Hematopoietic multipotent progenitor cell (in vitro differentiated cells): ENCODE measurements at regions not wholly inside any gene's neighbourhood (a gene's known extent, or its start where the extent isn't known, plus 50 kb on each side); places are given as distances from the start of the nearest gene placed in this dataset.

Experiments used
- DNase-seq, 3 donors: peaks; one replicate each; pipeline ENCODE4 v3.0.0-alpha.2; 2011 to 2015; ENCODE audit warnings: low read depth in 2 of 3, low spot score in 2 of 3

DNA sequence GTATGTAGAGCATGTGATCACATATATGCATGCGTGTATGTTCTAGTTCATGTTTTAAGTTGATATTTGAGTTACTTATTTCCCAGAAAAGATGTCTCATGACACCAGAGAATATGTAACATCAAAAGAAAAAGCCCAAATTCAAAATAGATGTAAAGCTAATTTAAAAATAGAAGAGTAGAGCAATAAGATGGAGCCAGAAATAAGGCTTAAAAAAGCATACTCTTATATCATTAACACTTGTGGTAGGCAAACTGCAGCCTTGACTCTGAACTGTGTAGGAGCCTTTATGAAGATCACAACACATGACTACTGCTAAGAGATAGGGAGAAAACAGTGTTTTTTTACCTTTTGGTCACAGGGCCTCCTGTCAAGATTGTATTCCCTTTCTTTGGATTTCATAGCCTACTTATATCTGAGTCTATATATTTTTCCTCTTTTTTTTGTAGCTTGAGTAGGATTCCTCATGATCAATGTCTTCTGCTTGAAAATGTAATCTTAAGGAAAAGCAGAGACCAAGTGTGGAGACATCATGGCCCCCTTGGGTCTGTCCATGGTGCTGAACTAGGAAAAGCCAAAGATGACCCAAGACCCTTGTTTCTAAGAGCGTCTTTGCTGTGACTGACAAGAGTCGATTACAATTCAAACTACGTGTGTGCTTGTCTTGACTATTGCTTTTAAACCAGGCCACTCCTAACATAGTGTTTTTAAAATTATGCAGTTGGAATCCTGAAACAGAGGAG, 390.4 kb downstream of the SHISA9 start:
- peak in 1 of 3 donors; percentile 27 for DNase-seq

DNA sequence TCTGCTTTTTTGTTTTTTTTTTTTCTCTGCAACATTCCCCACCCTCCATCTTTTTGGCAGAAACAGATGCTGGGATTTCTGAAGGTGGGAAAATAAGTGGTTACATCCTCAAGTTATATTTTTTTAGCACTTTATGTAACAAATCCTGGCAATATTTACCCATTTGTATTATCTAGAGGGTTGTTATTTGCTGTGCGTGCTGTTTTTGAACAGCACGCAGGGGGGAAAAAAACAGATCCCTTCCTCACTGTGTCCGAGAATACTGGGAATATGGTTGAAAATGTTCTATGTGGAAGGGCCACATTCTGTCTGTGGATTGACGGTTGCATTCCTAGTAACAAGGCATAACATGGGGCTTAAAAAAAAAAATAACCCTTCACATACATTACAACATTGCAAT, 394.8 kb downstream of the SHISA9 start:
- no peak for DNase-seq

DNA sequence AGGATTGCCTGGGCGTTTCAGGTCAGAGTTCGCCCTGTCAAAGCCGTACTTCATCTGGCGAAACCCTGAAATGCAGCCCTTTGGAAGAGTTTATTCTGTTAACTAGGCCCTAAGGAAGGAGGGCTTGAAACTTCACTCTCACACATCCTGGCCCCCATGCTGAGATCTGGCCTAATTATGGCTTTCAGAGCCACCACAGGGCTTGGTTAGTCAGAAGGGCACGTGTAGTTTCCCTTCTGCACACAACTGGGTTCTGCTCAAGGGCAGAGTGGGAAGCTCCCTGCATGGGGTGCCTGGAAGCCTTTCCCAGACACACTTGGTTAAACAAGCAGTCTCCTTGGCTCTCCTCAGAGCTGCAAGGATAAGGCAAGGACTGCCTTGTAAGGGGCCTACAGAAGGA, 397.3 kb downstream of the SHISA9 start:
- no peak for DNase-seq

DNA sequence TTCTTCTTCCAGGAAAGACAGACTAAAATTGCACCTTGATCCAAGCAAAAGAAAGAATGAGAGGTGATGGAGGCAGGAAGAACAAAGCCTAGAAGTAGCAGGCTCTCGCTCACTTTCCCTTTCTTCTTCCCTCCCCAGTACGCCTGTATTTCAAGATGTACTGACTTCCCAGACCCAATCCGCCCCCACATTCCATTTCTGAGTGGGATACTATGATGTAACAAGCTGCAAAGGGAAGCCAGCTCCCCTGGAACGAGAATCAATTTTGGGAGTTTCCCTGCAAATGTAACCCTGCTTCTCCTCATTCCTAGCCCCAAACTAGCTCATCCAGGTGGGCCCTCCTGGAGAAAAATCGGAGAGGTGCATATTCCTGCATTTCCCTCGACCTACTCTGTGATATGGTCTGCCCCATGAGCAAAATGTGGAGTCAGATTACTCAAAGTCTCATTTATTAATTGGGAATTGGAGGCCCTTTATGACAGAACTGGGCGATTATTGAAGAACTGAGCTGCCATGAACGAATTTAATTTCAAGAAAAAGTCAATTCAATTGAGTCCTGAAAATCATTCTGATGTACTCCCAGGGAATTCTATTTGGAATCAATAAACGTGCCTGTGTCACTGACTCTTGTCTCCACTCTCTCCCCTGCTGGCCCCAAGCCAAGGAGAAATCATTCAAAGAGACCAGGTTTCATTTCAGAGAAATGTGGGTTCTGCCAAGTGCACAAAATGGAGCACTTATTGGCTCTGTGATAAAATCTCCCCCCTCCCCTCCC, 398.9 kb downstream of the SHISA9 start:
- DNase-seq = no peak

DNA sequence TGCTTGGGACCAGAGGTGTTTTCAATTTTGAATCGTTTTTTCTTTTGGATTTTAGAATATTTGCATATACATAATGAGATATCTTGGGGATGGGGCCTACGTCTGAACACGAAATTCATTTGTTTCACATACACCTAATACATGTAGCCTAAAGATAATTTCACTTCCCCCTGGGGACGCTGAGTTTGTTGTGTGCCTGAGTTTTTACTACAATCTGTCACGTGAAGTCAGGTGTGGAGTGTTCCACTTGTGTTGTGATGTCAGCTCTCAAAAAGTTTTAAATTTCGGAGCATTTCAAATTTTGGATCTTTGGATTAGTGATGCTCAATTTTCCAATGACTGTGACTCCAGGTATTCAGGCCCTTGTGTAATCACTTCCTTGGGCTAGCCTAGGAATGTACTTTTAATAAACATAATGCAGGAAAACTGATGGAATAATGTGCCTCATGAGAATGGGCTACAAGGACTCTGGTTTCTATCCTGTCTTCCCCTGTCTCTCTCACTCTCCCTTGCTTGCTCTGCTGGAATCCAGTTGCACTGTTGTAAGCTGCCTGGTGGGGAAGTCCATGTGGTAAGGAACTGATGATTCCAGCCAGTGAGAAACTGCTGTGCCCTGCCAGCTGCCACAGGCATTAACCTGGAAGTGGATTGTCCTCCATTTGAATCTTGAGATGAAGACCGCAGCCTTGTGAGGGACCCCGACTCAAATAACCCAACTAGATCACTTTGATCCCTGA, 403.8 kb downstream of the SHISA9 start:
- DNase-seq = no peak

DNA sequence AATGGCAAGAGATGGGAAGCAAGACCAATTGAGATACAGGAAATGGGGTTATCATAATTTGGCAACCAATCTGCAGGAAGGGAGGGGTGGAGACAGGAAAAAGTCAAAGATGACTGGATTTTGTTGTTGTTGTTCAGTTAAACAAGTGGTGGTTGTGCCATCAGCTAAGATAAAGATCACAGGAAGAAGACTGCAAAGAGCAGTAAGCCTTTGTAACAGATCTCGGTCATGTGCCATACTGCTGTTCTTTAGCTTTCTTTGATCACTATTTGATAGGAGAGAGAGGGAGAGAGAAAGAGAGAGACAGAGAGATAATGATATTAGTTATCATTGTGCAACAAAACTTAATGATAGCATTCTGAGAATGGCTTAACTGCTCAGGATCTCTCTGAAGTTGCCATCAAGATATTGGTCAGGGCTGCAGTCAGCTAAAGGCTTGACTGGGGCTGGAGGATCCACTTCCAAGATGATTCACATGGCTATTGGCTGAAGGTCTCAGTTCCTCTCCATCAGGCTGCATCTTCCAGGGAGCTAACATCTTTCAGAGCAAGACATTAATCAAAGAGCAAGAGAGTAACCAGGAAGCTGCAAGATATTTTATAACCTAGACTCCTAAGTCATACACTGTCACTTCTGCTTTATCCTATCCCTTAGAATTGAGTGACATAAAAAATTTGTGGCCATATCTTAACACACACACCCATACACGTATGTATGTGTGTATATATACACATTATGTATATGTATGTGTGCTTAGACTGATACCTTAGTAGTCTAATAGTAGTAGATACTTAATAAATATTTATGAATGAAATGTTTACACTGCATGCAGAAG, 405.0 kb downstream of the SHISA9 start:
- peak in 1 of 3 donors; percentile 52 for DNase-seq

DNA sequence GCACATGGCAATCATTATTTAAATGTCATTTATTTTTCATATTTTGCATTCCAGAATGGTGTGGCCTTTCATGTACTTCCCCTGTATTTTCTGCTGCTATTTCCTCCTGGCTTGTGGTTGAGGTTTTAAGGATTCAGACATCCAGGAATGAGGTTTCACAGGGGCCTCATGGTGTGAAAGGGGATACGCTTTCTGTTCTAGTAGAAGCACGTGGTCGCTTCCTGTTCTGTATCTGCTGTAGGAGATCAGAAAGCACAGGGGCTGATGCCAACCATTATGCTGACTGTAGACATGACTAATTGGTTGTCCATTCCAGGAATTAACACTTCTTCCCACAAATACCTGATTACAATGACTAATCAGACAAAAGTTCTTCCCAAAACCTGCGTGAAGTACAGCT, 405.9 kb downstream of the SHISA9 start:
- DNase-seq = peak in 1 of 3 donors; percentile 48

DNA sequence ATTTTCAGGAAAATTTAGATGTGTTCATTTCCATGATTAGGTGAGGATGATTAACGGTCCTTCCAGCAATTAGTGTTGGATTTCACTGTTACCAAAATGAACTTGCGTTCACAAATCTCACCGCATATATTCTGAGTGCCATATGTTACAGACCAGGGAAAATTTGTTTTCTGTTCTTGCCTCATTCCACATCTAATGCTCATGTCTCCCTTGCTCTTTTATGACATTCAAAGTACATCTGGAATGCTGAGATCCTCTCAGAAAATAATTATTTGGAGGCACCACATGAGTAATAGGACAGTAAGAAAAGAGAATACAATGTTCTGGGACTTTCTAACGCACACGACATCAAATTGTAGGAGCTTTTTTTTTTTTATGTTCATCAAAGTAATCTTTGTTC, 406.5 kb downstream of the SHISA9 start:
- no peak for DNase-seq

DNA sequence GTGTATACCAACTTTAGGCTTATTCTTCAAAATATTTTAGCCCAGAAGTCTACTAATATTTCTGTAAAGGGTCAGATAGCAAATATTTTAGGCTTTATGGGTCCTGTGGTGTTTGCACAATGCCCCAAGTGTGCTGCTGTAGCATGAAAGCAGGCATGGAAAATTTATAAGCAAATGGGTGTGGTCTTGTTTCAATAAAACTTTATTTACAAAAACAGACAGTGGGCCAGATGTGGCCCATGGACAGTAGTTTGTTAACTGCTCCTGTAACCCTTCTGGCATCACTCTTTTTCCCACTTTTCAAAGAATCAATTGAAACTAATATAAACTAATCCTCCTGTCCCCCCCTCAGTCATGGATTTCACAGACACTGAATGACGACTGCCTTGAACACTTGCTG, 410.7 kb downstream of the SHISA9 start:
- no peak for DNase-seq

DNA sequence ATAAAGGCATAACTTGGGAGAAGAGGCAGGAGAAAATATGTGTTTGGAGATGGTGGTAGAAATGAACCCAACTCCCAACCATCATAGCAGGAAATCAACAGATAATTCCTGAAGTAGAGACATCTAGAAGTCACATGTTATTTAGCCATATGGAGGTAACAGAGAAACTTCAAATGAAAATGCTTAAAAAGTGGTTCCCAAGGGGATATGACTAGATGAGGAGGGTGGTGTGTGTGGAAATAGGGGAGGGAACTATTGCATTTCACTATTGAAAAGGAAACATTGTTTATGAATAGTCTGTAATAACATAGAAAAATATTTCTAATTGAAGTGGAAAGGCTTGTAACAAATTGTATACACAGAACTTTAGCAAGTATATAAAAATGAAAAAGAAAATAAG, 412.0 kb downstream of the SHISA9 start:
- DNase-seq = no peak

DNA sequence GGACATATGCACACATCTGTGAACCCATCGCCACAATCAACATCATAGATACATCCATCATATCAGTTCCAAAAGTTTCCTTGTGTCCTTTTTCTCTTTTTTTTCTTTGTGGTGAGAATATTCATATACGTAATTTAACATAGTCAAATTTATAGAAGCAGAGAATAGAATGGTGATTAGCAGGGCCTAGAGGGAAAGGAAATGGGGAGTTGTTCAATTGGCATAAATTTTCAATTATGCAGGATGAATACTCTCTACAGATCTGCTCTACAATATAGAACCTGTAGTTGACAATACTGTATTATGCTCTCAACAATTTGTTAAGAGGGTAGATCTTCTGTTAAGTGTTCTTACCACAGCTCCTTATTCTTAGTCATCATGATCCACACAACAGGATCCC, 413.2 kb downstream of the SHISA9 start:
- DNase-seq = no peak

DNA sequence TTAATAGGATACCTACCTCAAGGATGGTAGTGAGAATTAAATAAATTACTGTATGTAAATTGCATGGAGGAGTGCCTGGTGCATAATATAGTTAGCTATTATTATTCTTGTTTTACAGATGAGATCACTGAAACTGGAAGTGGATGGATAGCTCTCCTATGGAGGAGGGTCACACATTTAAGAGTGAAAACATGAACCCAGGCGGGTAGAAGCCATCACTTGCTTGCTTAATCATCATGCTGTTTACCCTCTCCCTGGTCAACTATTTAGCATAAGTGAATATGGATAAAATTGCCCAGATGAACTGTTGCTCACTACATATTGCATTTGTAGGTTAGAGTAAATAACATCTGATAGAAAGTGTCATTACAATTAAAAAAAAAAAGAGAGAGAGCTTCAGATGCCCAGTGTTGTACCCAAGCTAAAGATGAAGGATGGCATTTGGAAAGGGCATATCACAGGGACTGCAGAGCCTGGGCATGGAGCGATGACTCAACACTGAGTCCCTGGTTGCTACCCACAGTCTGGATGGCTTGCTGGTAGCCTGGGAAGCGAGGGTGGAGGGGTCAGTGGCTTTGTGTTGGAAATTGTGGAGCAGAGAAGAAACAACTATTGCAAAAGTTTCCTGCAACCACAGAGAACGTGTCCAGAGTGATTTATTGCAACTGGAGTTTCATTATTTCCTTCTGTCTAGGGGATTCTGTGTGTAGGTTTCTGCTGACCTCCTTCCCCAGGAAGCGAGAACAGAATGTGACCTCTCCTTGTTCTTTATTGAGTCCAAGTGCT, 414.4 kb downstream of the SHISA9 start:
- peak in 1 of 3 donors; percentile 45 for DNase-seq

DNA sequence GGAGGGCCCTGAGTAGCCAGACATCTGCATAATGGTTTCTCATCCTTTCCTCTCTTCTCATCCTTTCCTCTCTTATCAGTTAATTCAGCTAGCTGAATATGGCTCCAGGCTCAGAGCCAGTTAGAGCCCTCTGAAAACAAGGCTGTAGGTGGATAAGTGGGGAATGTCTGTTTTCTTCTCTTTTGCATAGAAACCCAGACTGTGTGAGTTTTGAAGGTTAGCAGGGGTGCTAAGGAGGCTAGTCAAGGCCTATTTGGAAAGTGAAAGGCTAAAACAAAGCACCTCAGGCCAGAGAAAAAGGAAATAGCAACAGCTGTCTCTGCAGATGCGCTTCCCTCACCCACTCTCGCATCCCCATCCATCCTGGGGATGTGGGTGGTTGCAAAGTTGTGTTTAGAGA, 420.9 kb downstream of the SHISA9 start:
- no peak for DNase-seq

DNA sequence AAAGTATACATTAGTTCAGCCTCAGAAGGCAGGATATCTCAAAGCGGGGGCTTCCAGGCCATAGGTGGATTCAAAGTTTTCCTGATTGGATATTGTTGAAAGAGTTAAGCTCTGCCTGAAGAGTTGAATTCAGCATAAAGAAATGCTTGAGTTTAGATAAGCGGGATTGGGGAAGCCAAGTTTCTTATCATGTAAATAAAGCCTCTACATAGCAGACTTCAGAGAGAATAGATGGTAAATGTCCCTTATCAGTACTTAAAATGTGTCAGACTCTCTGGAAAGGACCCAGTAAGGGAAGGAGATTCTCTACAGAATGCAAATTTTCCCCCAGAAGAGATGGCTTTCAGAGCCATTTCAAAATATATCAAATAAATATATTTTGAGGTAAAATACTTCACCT, 423.5 kb downstream of the SHISA9 start:
- no peak for DNase-seq

DNA sequence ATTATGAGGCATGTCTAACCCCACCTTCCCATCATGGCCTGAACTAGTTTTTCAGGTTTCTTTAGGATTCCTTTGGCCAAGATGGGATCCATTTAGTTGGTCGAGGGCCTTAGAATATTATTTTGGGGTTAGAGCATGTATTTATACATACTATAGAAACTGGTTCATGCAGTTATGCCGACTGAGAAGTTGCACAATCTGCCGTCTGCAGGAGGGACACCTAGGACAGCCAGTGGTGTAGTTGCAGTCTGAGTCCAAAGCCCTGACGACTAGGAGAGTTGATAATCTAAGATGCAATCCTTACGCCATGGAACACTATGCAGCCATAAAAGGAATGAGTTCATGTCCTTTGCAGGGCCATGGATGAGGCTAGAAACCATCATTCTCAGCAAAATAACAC, 424.0 kb downstream of the SHISA9 start:
- DNase-seq = no peak

DNA sequence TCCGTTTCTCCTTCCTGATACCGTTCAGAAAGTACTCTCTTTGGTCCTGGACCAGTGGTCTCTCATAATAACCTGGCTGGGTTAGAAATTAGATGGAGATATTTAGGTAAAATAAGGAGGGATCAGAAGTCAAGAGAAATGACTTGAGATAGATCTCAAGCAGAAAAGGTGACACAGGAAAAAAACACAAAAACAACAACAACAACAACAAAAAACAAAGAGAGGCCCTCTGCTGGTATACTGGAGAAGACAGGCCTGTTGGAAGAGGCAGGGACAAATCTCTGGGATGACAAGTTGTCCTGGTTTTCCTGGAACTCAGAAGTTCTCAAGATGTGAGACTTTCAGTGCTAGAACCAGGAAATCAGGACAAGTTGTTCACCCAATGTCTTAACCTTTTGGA, 430.5 kb downstream of the SHISA9 start:
- no peak for DNase-seq

DNA sequence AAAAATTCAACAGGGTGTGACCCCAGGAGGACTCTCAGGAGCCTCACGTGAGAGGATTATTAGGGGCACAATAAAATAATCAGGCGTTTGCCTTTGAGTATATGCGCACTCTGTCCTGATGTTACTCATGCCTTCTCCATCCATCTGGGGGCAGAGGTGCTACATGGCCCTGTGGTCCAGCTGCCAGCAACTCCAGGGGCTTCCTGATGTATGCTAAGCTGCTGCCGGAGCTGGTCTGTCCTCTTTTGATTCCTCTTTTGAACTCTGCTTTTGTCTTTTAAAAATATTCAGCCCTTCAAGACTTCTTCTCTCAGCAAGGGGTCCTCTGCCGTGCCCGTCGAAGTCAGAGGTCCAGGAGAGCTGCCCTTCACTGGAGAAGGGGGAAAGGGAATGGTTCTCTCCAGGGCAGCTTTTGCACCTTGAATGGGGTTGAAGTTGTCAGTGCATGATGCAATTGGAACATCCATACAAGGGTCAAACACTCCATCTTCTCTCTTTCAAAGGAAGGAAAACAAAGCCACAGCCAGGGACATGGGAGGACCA, 431.4 kb downstream of the SHISA9 start:
- no peak for DNase-seq

DNA sequence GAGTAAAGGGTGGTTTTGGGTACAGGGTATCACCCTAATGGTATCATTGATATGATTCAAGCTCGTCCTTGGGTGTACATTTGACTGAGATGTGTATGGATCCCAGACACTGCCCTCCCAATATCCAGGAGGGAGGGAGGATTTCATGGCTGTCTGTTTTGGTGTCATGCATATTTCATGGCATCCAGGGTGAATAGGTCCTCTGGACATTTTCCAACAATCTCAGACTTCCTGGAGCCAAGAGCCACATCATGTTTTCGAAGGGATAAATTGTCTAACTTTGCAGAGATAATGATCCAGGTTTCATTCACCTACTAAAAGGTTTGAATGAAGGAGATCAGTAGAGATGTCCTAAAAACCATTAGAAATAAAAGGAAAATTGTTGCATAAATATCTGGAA, 431.9 kb downstream of the SHISA9 start:
- no peak for DNase-seq

DNA sequence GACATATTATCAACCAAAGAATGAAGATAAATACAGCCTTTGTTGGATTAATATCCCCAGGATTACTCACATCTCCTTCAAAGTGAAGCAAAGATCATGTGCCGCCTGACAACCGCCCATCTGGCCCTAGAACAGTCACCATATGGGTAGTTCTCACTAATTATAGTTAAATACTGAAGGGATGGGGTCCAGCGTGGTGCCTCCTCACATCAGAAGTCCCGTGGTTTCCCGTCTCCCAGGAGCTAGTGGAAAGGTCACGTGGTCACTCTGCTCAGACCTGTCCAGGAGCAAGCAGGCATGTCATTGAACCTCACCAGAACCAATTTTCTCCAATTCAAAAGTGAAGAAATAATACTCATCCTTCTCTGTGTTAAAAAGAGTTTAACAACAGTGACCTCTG, 434.5 kb downstream of the SHISA9 start:
- DNase-seq = no peak

DNA sequence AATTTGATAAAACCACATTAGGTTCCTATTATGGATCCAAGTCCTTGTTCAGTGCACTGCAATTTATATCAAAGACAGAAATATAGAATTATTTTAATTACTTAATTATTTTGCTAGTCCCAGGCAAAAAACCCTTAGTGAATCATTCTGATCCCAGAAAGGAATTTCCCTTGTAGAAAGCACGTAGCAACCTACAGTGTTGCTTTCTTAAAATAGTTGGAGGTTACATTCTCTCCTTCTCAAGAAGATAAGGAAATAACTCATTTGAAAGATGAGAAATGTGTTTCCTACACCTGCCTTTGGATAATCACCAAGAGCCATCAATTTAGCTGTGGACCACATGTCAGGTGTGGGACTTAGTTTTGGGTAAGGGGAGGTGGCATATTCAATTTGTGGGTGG, 434.9 kb downstream of the SHISA9 start:
- no peak for DNase-seq
